HEK293 (cell line): ENCODE measurements at regions not wholly inside any gene's neighbourhood (a gene's known extent, or its start where the extent isn't known, plus 50 kb on each side); places are given as distances from the start of the nearest gene placed in this dataset.

ENCODE experiments used
- CTCF ChIA-PET: fragments of 350-600 bp; formaldehyde crosslinking; extraction: SDS; loops from one replicate; lab custom pipeline; 2021; ENCODE audit warnings: antibody characterized with exemption; lab: Yijun Ruan, JAX
- POLR2A ChIA-PET: fragments of 300-600 bp; formaldehyde crosslinking; extraction: SDS; loops from one replicate; lab custom pipeline; 2020; ENCODE audit warnings: antibody characterized with exemption, inconsistent platforms; lab: Yijun Ruan, JAX
- H3K27ac ChIP-seq: fragments of 200-500 bp; sonication (Bioruptor generic); 2 replicates; pipeline ENCODE4 v1.5.1; 2014; ENCODE audit warnings: low read depth, low read length, control low read depth, inconsistent platforms; ENCODE audit errors: extremely low read depth
- H3K36me3 ChIP-seq, 2 experiments: fragments of 200-500 bp in 1 of 2; sonication (Bioruptor generic) in 1 of 2; 1 replicate in 1 of 2; 2 replicates in 1 of 2; pipeline ENCODE4 v1.5.1; 2014 to 2017; ENCODE audit warnings: inconsistent platforms in 2 of 2, low read length in 2 of 2; ENCODE audit not compliant: control insufficient read depth in 2 of 2, insufficient read depth in 1 of 2
- H3K4me1 ChIP-seq: fragments of 200-500 bp; sonication (Bioruptor generic); 2 replicates; pipeline ENCODE4 v1.5.1; 2014; ENCODE audit warnings: mild to moderate bottlenecking, low read length, inconsistent platforms; ENCODE audit not compliant: control insufficient read depth, insufficient read depth
- H3K4me3 ChIP-seq: 2 replicates; pipeline ENCODE4 v1.5.1; 2011; ENCODE audit warnings: low read depth, mild to moderate bottlenecking, control low read depth, low read length, moderate library complexity
- H3K9me3 ChIP-seq: fragments of 200-500 bp; sonication (Bioruptor generic); 2 replicates; pipeline ENCODE4 v1.5.1; 2014; ENCODE audit warnings: low read depth, low read length, inconsistent platforms; ENCODE audit not compliant: control insufficient read depth, insufficient read depth
- GLIS1 ChIP-seq: fragments of 450-650 bp; formaldehyde crosslinking; IDR thresholded peaks from 2 replicates; pipeline ENCODE4 v1.5.1; 2016; ENCODE audit warnings: missing biosample characterization, missing genetic modification characterization
- PRDM10 ChIP-seq: fragments of 450-650 bp; formaldehyde crosslinking; IDR thresholded peaks from 2 replicates; pipeline ENCODE4 v1.5.1; 2016; ENCODE audit warnings: missing biosample characterization, missing genetic modification characterization
- PRDM6 ChIP-seq: fragments of 450-650 bp; formaldehyde crosslinking; IDR thresholded peaks from 2 replicates; pipeline ENCODE4 v1.5.1; 2017; ENCODE audit warnings: missing biosample characterization, missing genetic modification characterization
- SCRT1 ChIP-seq: fragments of 450-650 bp; formaldehyde crosslinking; IDR thresholded peaks from 2 replicates; pipeline ENCODE4 v1.5.1; 2016; ENCODE audit warnings: missing biosample characterization, missing genetic modification characterization, borderline replicate concordance
- ZBTB21 ChIP-seq: fragments of 450-650 bp; formaldehyde crosslinking; IDR thresholded peaks from 2 replicates; pipeline ENCODE4 v1.5.1; 2017; ENCODE audit warnings: missing biosample characterization, missing genetic modification characterization
- ZBTB44 ChIP-seq: fragments of 450-650 bp; IDR thresholded peaks from 2 replicates; pipeline ENCODE4 v1.5.1; 2018; ENCODE audit warnings: missing biosample characterization, mild to moderate bottlenecking, missing genetic modification characterization
- ZFP69B ChIP-seq: fragments of 450-650 bp; formaldehyde crosslinking; IDR thresholded peaks from 2 replicates; pipeline ENCODE4 v1.5.1; 2016; ENCODE audit warnings: missing biosample characterization, missing genetic modification characterization
- ZNF121 ChIP-seq: fragments of 450-650 bp; formaldehyde crosslinking; IDR thresholded peaks from 2 replicates; pipeline ENCODE4 v1.5.1; 2016; ENCODE audit warnings: missing biosample characterization, missing genetic modification characterization
- ZNF140 ChIP-seq: fragments of 450-650 bp; formaldehyde crosslinking; IDR thresholded peaks from 2 replicates; pipeline ENCODE4 v1.5.1; 2016; ENCODE audit warnings: missing biosample characterization, missing genetic modification characterization
- ZNF174 ChIP-seq: fragments of 450-650 bp; formaldehyde crosslinking; IDR thresholded peaks from 2 replicates; pipeline ENCODE4 v1.5.0; 2017; ENCODE audit warnings: missing biosample characterization, mild to moderate bottlenecking, missing genetic modification characterization
- ZNF248 ChIP-seq: fragments of 450-650 bp; formaldehyde crosslinking; IDR thresholded peaks from 2 replicates; pipeline ENCODE4 v1.5.1; 2017; ENCODE audit warnings: missing biosample characterization, missing genetic modification characterization
- ZNF433 ChIP-seq: fragments of 450-650 bp; formaldehyde crosslinking; IDR thresholded peaks from 2 replicates; pipeline ENCODE4 v1.5.1; 2016; ENCODE audit warnings: missing biosample characterization, missing genetic modification characterization, low read depth
- ZNF473 ChIP-seq: fragments of 450-650 bp; formaldehyde crosslinking; IDR thresholded peaks from 2 replicates; pipeline ENCODE4 v1.5.1; 2017; ENCODE audit warnings: missing biosample characterization, missing genetic modification characterization
- ZNF629 ChIP-seq: fragments of 450-650 bp; formaldehyde crosslinking; IDR thresholded peaks from 2 replicates; pipeline ENCODE4 v1.5.1; 2017; ENCODE audit warnings: missing biosample characterization, missing genetic modification characterization
- ZNF692 ChIP-seq: fragments of 450-650 bp; formaldehyde crosslinking; IDR thresholded peaks from 2 replicates; pipeline ENCODE4 v1.5.1; 2016; ENCODE audit warnings: missing biosample characterization, missing genetic modification characterization
- ZNF707 ChIP-seq: fragments of 450-650 bp; formaldehyde crosslinking; IDR thresholded peaks from 2 replicates; pipeline ENCODE4 v1.5.1; 2016; ENCODE audit warnings: missing biosample characterization, missing genetic modification characterization
- ZNF830 ChIP-seq: fragments of 450-650 bp; IDR thresholded peaks from 2 replicates; pipeline ENCODE4 v1.5.0; 2018; ENCODE audit warnings: missing biosample characterization, missing genetic modification characterization, low read depth, mild to moderate bottlenecking, moderate library complexity

GRCh38 chr4:173591760-173592159 lies 61.7 kb upstream of the HAND2 start (continued):
- TF ChIP-seq ZNF830 (tag by site-specific recombination) (no peak), ZNF174 (tag by site-specific recombination) (no peak), ZNF121 (tag by site-specific recombination) (no peak), ZBTB44 (no peak), ZNF140 (tag by site-specific recombination) (no peak), ZNF248 (tag by site-specific recombination) (no peak)
- TF ChIP-seq, all 188 proteins: peak for 0

DNA sequence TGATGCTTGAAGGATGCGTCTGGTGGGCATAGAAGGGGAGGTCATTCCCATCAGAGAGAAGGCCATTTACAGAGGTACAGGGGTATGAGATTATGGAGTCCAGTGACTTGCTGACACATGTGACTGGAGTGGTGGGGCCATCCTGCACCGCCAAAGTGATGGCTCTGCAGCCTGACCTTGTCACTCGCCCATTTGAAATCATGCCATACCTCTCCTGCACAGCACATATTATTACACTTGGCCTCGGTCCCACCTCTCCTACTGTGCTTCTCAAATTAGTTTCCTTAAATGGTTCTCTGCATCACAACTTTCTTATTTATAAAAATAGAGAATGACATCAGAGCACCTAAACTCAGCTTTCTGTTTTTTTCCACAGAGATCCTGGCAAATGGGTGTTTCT lies 60.7 kb upstream of the HAND2 start:
- no peak overlapping the region for H3K27ac ChIP-seq
- no peaks in the 10 kb centered on the region for H3K9me3 ChIP-seq
- no peaks in the 10 kb centered on the region for H3K36me3 ChIP-seq
- ChIA-PET POLR2A (no interaction called here), CTCF (no interaction called here)
- no peaks in the 10 kb centered on the region for H3K4me1 ChIP-seq
- no peak for TF ChIP-seq ZNF433 (tag by site-specific recombination)
- no peak for TF ChIP-seq ZNF473 (tag by site-specific recombination)
- peak; percentile 95 for TF ChIP-seq ZNF692 (tag by site-specific recombination)
- no peak for TF ChIP-seq SCRT1 (tag by site-specific recombination)
- 0 out of 2 replicates have a peak, but pooled peaks have one; percentile 17 for TF ChIP-seq ZBTB21 (tag by site-specific recombination)
- TF ChIP-seq ZNF707 (tag by site-specific recombination): no peak
- TF ChIP-seq ZFP69B (tag by site-specific recombination): peak; percentile 87
- TF ChIP-seq PRDM6 (tag by site-specific recombination): peak; percentile 42; the same call in 1 of the 2 replicates
- TF ChIP-seq ZNF629 (tag by site-specific recombination): peak; percentile 42; the same call in 1 of the 2 replicates
- peak; percentile 83 for TF ChIP-seq GLIS1 (tag by site-specific recombination)
- TF ChIP-seq PRDM10: 0 out of 2 replicates have a peak, but pooled peaks have one; percentile 18
- H3K4me3 ChIP-seq: no peak overlapping the region
